MM.1S (cell line): ENCODE measurements at regions not wholly inside any gene's neighbourhood (a gene's known extent, or its start where the extent isn't known, plus 50 kb on each side); places are given as distances from the start of the nearest gene placed in this dataset.

Experiments used
- DNase-seq: peaks from one replicate; pipeline ENCODE4 v3.0.0-alpha.2; 2015
- H2AFZ ChIP-seq: fragments of 300-600 bp; sonication (generic); 2 replicates; pipeline ENCODE4 v1.6.0; 2016; ENCODE audit warnings: antibody characterized with exemption, low read length
- H3F3A ChIP-seq: fragments of 300-600 bp; sonication (generic); 2 replicates; pipeline ENCODE4 v1.6.1; 2016; ENCODE audit warnings: mild to moderate bottlenecking, antibody characterized with exemption, low read length, moderate library complexity, mixed read lengths; ENCODE audit not compliant: insufficient read depth
- H3K27ac ChIP-seq: fragments of 300-600 bp; sonication (generic); 2 replicates; pipeline ENCODE4 v1.5.1; 2016; ENCODE audit warnings: mild to moderate bottlenecking, low read length
- H3K27me3 ChIP-seq: fragments of 300-600 bp; sonication (generic); replicated peaks from 2 replicates; pipeline ENCODE4 v1.6.0; 2016; ENCODE audit warnings: low read length; ENCODE audit not compliant: insufficient read depth
- H3K36me3 ChIP-seq: fragments of 300-600 bp; sonication (generic); replicated peaks from 2 replicates; pipeline ENCODE4 v1.6.1; 2016; ENCODE audit warnings: mild to moderate bottlenecking, low read length, mixed read lengths; ENCODE audit not compliant: insufficient read depth
- H3K4me1 ChIP-seq: fragments of 300-600 bp; sonication (generic); 2 replicates; pipeline ENCODE4 v1.6.1; 2016; ENCODE audit warnings: low read length, mixed read lengths
- H3K4me2 ChIP-seq: fragments of 300-600 bp; sonication (generic); 2 replicates; pipeline ENCODE4 v1.6.0; 2016; ENCODE audit warnings: low read depth, low read length
- H3K4me3 ChIP-seq: fragments of 300-600 bp; sonication (generic); 2 replicates; pipeline ENCODE4 v1.5.1; 2016; ENCODE audit warnings: low read length, mixed read lengths
- H3K79me2 ChIP-seq: fragments of 300-600 bp; sonication (generic); 2 replicates; pipeline ENCODE4 v1.6.1; 2016; ENCODE audit warnings: mixed run types, low read length, mixed read lengths
- H3K9ac ChIP-seq: fragments of 300-600 bp; sonication (generic); 2 replicates; pipeline ENCODE4 v1.6.1; 2016; ENCODE audit warnings: low read length, mixed read lengths
- H3K9me2 ChIP-seq: fragments of 300-600 bp; sonication (generic); replicated peaks from 2 replicates; pipeline ENCODE4 v1.6.1; 2016; ENCODE audit warnings: mild to moderate bottlenecking, low read length, mixed read lengths; ENCODE audit not compliant: insufficient read depth
- H3K9me3 ChIP-seq: fragments of 300-600 bp; sonication (generic); replicated peaks from 2 replicates; pipeline ENCODE4 v1.6.1; 2016; ENCODE audit warnings: mild to moderate bottlenecking, low read length, mixed read lengths; ENCODE audit not compliant: insufficient read depth
- H4K20me1 ChIP-seq: fragments of 300-600 bp; sonication (generic); 2 replicates; pipeline ENCODE4 v1.6.1; 2016; ENCODE audit warnings: mild to moderate bottlenecking, low read length, moderate library complexity, mixed read lengths; ENCODE audit not compliant: insufficient read depth
- EZH2 ChIP-seq: fragments of 300-600 bp; sonication (generic); optimal IDR thresholded peaks from 2 replicates; pipeline ENCODE3; 2017; ENCODE audit warnings: low read depth, mild to moderate bottlenecking, antibody characterized with exemption, low read length, mixed read lengths
- EZH2phosphoT487 ChIP-seq: fragments of 300-600 bp; sonication (generic); IDR thresholded peaks from 2 replicates; pipeline ENCODE4 v1.6.1; 2018; ENCODE audit warnings: antibody characterized with exemption, low read length
- TF ChIP-seq, protein P1 (sequence below): fragments of 300-600 bp; sonication (generic); IDR thresholded peaks from 2 replicates; pipeline ENCODE4 v1.5.1; 2016; ENCODE audit warnings: antibody characterized with exemption, low read length, mixed read lengths

DNA sequence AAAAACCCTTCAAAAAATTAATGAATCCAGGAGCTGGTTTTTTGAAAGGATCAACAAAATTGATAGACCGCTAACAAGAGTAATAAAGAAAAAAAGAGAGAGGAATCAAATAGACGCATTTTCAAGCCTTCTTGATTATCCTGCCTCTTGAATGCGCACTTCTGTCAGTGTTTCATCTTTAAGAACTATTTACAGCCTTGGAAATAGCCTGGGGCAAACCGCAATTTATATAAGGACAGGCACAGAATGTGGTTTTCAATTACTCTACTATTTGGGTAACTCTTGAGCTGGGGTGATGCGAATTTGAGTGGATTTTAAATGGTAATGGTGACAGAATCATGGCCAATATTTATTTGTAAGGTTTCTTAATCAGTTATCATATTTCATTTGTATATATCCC lies 179.1 kb upstream of the OTX2 start:
- Histone ChIP-seq H3K27ac (no peak overlapping the region), H3K9me2 (no peaks in the 10 kb centered on the region), H3K4me1 (no peaks in the 10 kb centered on the region), H3K79me2 (no peaks in the 10 kb centered on the region), H3K9ac (no peak overlapping the region), H3K27me3 (no peaks in the 10 kb centered on the region), H3K36me3 (no peaks in the 10 kb centered on the region), H3F3A (no peaks in the 10 kb centered on the region), H3K9me3 (no peaks in the 10 kb centered on the region), H4K20me1 (no peaks in the 10 kb centered on the region), H3K4me3 (no peak overlapping the region), H3K4me2 (no peak overlapping the region), H2AFZ (no peak overlapping the region)
- DNase-seq, result no peak
- no peak for TF ChIP-seq EZH2phosphoT487
- TF ChIP-seq EZH2, result no peak
- TF ChIP-seq, protein P1, sequence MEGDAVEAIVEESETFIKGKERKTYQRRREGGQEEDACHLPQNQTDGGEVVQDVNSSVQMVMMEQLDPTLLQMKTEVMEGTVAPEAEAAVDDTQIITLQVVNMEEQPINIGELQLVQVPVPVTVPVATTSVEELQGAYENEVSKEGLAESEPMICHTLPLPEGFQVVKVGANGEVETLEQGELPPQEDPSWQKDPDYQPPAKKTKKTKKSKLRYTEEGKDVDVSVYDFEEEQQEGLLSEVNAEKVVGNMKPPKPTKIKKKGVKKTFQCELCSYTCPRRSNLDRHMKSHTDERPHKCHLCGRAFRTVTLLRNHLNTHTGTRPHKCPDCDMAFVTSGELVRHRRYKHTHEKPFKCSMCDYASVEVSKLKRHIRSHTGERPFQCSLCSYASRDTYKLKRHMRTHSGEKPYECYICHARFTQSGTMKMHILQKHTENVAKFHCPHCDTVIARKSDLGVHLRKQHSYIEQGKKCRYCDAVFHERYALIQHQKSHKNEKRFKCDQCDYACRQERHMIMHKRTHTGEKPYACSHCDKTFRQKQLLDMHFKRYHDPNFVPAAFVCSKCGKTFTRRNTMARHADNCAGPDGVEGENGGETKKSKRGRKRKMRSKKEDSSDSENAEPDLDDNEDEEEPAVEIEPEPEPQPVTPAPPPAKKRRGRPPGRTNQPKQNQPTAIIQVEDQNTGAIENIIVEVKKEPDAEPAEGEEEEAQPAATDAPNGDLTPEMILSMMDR, result no peak

DNA sequence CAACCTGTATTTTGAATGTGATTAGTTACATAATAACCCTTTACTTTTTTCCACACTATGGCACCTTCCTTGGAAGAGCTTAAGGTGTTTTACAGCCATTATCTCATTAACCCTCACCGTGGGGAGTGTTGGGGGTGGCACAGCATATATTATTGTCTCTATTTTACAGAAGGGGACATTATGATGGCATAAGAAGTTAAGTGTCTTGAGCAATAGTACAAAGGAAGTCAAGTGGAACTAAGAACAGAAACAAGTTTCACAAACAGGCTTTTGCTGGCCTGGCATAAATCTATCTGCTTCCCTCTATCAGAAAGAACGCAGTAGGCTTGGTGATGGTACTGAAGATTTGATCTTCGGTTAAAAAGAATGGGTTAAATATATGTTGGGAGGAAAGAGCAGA lies 169.7 kb upstream of the OTX2 start:
- Histone ChIP-seq H3K4me1 (0 out of 2 replicates have a peak, but pooled peaks cover 6% of the 10 kb centered on the region), H3K9ac (no peak overlapping the region), H2AFZ (no peak overlapping the region), H3K4me3 (no peak overlapping the region), H3K36me3 (no peaks in the 10 kb centered on the region), H4K20me1 (no peaks in the 10 kb centered on the region), H3K9me3 (no peaks in the 10 kb centered on the region), H3K79me2 (no peaks in the 10 kb centered on the region), H3K4me2 (no peak overlapping the region), H3K27me3 (no peaks in the 10 kb centered on the region), H3K27ac (no peak overlapping the region), H3F3A (no peaks in the 10 kb centered on the region), H3K9me2 (no peaks in the 10 kb centered on the region)
- no peak for DNase-seq
- TF ChIP-seq EZH2phosphoT487 (no peak), EZH2 (no peak)
- TF ChIP-seq, protein P1, result no peak

DNA sequence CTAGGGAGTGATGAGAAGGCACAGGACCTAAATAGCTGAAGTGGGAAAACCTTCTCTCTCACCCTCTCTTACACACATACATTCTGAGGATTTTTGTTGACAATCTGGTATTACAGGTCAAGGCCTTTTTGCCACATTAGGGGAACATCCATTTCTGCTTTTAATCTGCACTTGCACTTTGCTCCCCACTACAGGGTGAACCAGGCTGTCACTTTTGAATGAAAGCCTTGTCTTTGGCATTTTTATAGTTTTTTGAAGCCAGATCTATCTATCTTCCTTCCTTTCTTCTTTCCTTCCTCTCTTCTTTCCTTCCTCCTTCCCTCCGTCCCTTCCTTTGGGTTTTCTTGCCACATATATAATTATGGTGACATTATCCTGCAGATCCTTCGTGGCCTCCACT lies 165.9 kb upstream of the OTX2 start:
- no peaks in the 10 kb centered on the region for H3F3A ChIP-seq
- no peak overlapping the region for H3K27ac ChIP-seq
- no peaks in the 10 kb centered on the region for H3K79me2 ChIP-seq
- H3K4me1 ChIP-seq, result 0 out of 2 replicates have a peak, but pooled peaks cover 6% of the 10 kb centered on the region
- DNase-seq, result no peak
- no peak overlapping the region for H3K9ac ChIP-seq
- H3K27me3 ChIP-seq, result no peaks in the 10 kb centered on the region
- TF ChIP-seq EZH2phosphoT487 (no peak), EZH2 (no peak)
- TF ChIP-seq, protein P1, result no peak
- no peak overlapping the region for H3K4me2 ChIP-seq
- H3K9me3 ChIP-seq, result no peaks in the 10 kb centered on the region
- H3K36me3 ChIP-seq, result no peaks in the 10 kb centered on the region
- no peak overlapping the region for H3K4me3 ChIP-seq
- H4K20me1 ChIP-seq, result no peaks in the 10 kb centered on the region
- H2AFZ ChIP-seq, result no peak overlapping the region
- H3K9me2 ChIP-seq, result no peaks in the 10 kb centered on the region
